ENCODE measurements at regions not wholly inside any gene's neighbourhood (a gene's known extent, or its start where the extent isn't known, plus 50 kb on each side); places are given as distances from the start of the nearest gene placed in this dataset.

DNA sequence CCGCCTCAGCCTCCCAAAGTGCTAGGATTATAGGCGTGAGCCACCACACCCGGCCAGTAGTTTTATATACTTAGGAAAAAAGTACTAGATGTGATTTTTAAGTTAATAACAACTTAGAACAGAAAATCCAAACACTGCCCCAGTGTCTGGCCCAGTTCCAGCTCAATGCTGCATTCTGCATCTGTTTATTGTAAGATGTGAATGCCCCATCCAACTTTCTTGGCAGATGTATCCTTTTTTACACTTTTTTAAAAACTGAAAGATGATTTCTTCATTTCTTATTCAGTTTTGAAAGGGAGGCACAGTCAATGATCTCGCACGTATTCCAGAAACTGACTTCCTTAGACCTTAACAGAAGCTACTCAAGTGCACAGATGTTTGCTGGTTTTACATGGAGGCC, 85.6 kb upstream of the SRSF6 start:
- no peak for TF ChIP-seq FOXP2 (optimal IDR thresholded peaks at IDR 0.05; ENCODE audit: borderline replicate concordance, extremely low read depth, extremely low read length, insufficient read depth)
- no peak for TF ChIP-seq SIN3A (IDR thresholded peaks at IDR 0.05; ENCODE audit: borderline replicate concordance, insufficient read depth, low read length)
- TF ChIP-seq POLR2AphosphoS5 (IDR thresholded peaks at IDR 0.05; ENCODE audit: low read depth, low read length) = no peak
- no peak for TF ChIP-seq TAF1 (IDR thresholded peaks at IDR 0.05; ENCODE audit: borderline replicate concordance, insufficient read depth, low read length)
- TF ChIP-seq, protein P1, sequence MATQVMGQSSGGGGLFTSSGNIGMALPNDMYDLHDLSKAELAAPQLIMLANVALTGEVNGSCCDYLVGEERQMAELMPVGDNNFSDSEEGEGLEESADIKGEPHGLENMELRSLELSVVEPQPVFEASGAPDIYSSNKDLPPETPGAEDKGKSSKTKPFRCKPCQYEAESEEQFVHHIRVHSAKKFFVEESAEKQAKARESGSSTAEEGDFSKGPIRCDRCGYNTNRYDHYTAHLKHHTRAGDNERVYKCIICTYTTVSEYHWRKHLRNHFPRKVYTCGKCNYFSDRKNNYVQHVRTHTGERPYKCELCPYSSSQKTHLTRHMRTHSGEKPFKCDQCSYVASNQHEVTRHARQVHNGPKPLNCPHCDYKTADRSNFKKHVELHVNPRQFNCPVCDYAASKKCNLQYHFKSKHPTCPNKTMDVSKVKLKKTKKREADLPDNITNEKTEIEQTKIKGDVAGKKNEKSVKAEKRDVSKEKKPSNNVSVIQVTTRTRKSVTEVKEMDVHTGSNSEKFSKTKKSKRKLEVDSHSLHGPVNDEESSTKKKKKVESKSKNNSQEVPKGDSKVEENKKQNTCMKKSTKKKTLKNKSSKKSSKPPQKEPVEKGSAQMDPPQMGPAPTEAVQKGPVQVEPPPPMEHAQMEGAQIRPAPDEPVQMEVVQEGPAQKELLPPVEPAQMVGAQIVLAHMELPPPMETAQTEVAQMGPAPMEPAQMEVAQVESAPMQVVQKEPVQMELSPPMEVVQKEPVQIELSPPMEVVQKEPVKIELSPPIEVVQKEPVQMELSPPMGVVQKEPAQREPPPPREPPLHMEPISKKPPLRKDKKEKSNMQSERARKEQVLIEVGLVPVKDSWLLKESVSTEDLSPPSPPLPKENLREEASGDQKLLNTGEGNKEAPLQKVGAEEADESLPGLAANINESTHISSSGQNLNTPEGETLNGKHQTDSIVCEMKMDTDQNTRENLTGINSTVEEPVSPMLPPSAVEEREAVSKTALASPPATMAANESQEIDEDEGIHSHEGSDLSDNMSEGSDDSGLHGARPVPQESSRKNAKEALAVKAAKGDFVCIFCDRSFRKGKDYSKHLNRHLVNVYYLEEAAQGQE (IDR thresholded peaks at IDR 0.05; ENCODE audit: insufficient read depth in 1 of 2, low read depth in 2 of 2, low read length in 2 of 2) = no peak

GRCh38 chr20:43365691-43366090, 92.0 kb upstream of the SRSF6 start:
- TF ChIP-seq POLR2AphosphoS5 (IDR thresholded peaks at IDR 0.05; ENCODE audit: low read depth, low read length) (no peak), SIN3A (IDR thresholded peaks at IDR 0.05; ENCODE audit: borderline replicate concordance, insufficient read depth, low read length) (no peak), TAF1 (IDR thresholded peaks at IDR 0.05; ENCODE audit: borderline replicate concordance, insufficient read depth, low read length) (no peak), FOXP2 (optimal IDR thresholded peaks at IDR 0.05; ENCODE audit: borderline replicate concordance, extremely low read depth, extremely low read length, insufficient read depth) (no peak)
- TF ChIP-seq, protein P1 (IDR thresholded peaks at IDR 0.05; ENCODE audit: insufficient read depth in 1 of 2, low read depth in 2 of 2, low read length in 2 of 2) = no peak

DNA sequence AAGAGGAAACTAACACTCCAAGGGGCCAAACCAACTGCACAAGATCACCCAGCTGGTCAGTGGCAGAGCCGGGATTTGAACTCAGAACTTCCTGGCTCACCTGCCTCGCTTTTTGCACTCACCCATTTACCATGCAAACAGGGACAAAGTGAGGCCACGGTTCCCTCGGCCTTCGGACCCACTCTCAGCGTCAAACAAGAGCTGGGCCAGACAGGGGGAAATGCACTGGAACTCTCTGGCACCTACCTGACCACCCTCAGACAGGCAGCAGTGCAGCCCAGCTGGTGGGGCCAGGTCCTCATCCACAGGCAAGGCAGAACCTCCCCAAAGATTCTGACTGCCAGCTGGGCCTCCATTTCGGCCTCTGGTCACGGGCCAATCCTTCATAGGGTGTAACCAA, 93.7 kb upstream of the SRSF6 start:
- TF ChIP-seq, protein P1 (IDR thresholded peaks at IDR 0.05; ENCODE audit: insufficient read depth in 1 of 2, low read depth in 2 of 2, low read length in 2 of 2) = no peak
- TF ChIP-seq TAF1 (IDR thresholded peaks at IDR 0.05; ENCODE audit: borderline replicate concordance, insufficient read depth, low read length) (no peak), POLR2AphosphoS5 (IDR thresholded peaks at IDR 0.05; ENCODE audit: low read depth, low read length) (no peak), FOXP2 (optimal IDR thresholded peaks at IDR 0.05; ENCODE audit: borderline replicate concordance, extremely low read depth, extremely low read length, insufficient read depth) (no peak), SIN3A (IDR thresholded peaks at IDR 0.05; ENCODE audit: borderline replicate concordance, insufficient read depth, low read length) (no peak)

GRCh38 chr20:43363506-43363905, 94.2 kb upstream of the SRSF6 start:
- TF ChIP-seq FOXP2 (optimal IDR thresholded peaks at IDR 0.05; ENCODE audit: borderline replicate concordance, extremely low read depth, extremely low read length, insufficient read depth) = no peak
- no peak for TF ChIP-seq TAF1 (IDR thresholded peaks at IDR 0.05; ENCODE audit: borderline replicate concordance, insufficient read depth, low read length)
- TF ChIP-seq SIN3A (IDR thresholded peaks at IDR 0.05; ENCODE audit: borderline replicate concordance, insufficient read depth, low read length) = no peak
- TF ChIP-seq POLR2AphosphoS5 (IDR thresholded peaks at IDR 0.05; ENCODE audit: low read depth, low read length) = no peak
- TF ChIP-seq, protein P1 (IDR thresholded peaks at IDR 0.05; ENCODE audit: insufficient read depth in 1 of 2, low read depth in 2 of 2, low read length in 2 of 2) = no peak

DNA sequence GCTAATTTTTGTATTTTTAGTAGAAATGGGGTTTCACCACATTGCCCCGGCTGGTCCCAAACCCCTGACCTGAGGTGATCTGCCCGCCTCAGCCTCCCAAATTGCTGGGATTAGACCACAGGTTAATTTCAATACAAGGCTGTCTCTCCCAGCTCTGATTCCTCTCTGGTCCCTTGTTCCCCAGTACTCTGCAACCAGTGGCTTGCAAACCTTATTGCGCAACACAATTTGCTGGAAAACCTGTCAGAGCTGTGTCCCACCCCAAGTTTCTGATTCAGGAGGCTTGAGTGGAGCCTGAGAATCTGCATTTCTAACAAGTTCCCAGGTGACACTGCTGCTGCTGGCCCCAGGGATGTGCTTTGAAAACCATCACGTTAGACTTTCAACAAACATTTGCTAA, 96.2 kb upstream of the SRSF6 start:
- TF ChIP-seq FOXP2 (optimal IDR thresholded peaks at IDR 0.05; ENCODE audit: borderline replicate concordance, extremely low read depth, extremely low read length, insufficient read depth) = no peak
- no peak for TF ChIP-seq TAF1 (IDR thresholded peaks at IDR 0.05; ENCODE audit: borderline replicate concordance, insufficient read depth, low read length)
- TF ChIP-seq, protein P1 (IDR thresholded peaks at IDR 0.05; ENCODE audit: insufficient read depth in 1 of 2, low read depth in 2 of 2, low read length in 2 of 2) = no peak
- no peak for TF ChIP-seq POLR2AphosphoS5 (IDR thresholded peaks at IDR 0.05; ENCODE audit: low read depth, low read length)
- TF ChIP-seq SIN3A (IDR thresholded peaks at IDR 0.05; ENCODE audit: borderline replicate concordance, insufficient read depth, low read length) = no peak

Data from PFSK-1 (cell line).